ENCODE measurements at regions not wholly inside any gene's neighbourhood (a gene's known extent, or its start where the extent isn't known, plus 50 kb on each side); places are given as distances from the start of the nearest gene placed in this dataset.

- DNase-seq, result no peak
Measured at GRCh38 chr18:25467226-25467987, 115.4 kb upstream of the ZNF521 start.

- no peak for DNase-seq
Measured at GRCh38 chr18:25465152-25465732, 113.3 kb upstream of the ZNF521 start.

GRCh38 chr18:25464227-25464626, 112.3 kb upstream of the ZNF521 start:
- DNase-seq, result no peak

GRCh38 chr18:25463726-25464125, 111.8 kb upstream of the ZNF521 start:
- no peak for DNase-seq

DNA sequence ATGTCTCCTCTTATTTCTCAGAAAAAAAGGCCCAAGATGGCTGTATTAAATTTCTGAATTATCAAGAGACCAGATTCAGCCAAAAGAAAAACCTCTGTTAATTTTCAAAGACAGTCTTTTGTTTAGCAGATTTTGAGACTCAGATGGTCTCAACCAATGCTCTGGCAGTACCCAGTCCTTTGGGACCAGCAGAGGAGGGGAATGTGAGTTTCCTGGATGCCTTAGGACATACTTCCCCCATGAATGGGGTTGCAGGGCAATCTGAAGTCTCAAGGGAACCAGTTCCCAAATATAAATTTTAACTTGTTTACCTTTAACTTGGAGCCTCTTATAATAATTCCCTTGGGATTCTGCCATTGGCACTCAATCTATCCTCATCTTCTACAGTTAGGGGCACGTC, 107.8 kb upstream of the ZNF521 start:
- DNase-seq, result no peak

GRCh38 chr18:25457601-25458000, 105.6 kb upstream of the ZNF521 start:
- no peak for DNase-seq

- no peak for DNase-seq
Measured at GRCh38 chr18:25457126-25457525, 105.2 kb upstream of the ZNF521 start.

DNA sequence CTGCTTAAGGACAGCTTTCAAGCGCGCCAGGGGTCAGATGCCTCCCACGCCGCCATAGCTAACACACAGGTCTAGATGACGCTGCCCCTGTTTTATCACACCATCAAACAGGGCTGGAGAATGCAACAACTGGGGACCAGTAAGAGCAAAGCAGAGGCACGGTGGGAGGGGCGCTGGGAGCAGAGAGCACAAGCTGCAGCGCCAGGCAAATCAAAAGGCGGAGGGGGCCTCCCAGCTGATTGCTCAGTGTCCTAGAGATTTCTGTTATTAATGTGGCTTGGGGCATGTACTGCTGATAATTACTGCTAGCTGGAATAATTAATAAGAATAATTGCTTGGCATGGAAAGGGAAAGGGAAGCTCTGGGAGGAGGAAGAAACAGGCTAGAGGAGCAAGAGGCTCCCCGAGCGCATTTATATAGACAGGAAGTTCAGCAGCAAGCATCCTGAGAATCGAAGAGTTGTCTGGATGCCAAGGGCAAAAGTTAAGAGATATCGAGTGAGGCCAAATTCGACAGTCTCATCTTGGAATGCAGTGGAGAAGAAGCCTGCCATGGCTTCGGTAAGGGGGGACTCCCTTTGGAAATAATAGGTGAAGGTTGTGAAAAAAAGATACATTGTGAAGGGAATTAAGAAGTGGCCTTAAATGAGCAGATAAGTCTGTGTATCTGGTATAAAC, 104.5 kb upstream of the ZNF521 start:
- no peak for DNase-seq

DNA sequence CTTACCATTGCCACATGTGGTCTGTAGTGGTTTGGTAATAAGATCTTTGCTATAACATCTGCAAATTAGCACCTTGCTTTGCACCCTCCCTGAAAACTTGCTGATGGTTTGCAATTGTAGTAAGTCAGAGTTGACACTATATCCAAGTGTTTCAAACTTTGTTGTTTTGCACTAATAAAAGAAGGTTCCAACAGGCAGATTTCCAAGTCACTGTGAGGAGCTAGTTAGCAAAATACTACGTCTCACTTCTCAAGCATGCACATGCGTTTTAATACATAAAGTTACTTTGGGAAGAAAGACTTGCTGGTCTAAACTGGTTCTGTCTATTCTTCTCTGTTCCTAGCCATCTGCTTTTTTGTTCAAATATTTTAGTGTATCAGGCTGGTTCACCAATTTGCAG, 103.7 kb upstream of the ZNF521 start:
- DNase-seq, result no peak

- no peak for DNase-seq
Measured at GRCh38 chr18:25455159-25455558, 103.2 kb upstream of the ZNF521 start.

GRCh38 chr18:25454730-25455129, 102.8 kb upstream of the ZNF521 start:
- DNase-seq, result no peak

DNA sequence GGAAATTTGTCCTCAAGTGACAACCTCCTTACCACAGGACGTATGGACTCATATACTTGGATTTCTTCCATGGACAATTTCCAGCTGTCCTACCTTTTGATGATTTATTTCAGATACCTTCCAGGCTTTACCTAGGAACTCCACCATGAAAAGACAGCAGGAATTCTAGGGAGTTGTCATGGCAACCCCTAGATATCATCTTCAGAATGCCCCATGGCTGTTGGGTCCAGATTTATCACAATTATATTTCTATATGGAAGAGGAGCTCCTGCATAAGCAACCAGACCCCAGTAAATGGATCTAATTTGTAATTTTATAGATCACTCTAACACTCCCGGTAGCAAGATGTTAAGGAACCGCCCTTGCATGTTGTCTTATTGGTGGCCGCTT, 102.3 kb upstream of the ZNF521 start:
- no peak for DNase-seq

DNA sequence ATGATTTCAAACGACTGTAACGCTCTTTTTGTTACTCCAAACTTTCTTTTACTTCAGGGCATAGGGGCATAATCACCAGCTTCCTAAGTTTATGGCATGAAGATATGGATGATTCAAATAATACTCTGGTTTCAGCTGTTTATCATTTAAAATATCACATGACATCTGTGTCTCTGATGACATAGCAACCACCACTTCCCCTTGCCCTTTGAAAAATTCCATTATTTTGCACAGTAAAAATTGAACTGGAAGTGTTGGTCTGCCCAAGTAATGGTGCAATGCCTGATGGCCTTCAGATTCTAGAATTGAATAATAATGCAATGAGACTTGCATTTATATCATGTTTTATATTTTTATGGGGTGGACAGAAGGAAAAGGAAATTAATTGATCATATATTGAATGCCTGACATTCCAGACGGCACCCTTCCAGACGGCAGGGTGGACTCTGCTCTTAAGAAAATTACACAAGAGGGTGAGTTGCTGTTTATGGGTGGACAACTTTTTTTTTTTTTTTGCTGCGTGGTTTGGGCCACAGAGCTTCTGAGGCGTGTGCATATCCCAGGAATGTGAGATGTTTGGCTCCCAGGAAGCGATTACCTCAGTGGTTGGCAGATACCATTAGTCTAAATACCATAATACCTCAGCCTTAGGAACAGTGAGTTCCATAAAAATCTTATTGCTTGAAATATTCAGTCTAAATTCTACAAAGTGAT, 101.7 kb upstream of the ZNF521 start:
- DNase-seq, result no peak

DNA sequence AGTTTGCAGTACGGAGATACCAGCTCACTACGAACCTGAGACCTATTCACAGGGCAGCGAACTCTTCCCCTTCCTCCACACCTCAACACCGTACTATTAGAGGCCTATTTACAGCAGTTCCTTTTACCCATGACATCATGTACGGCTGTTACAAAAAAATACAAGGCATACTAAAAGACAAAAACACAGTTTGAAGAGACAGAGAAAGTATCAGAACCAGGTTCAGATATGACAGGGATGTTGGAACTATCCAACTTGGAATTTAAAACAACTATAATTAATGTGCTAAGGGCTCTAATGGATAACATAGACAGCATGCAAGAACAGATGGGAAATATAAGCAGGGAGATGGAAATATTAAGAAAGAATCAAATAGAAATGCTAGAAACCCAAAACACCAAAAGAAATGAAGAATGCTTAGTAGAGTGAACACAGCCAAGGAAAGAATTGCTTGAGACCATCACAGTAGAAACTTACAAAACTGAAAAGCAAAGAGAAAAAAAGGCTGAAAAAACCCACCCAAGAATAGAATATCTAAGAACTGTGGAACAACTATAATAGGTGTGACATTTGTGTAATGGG, 99.2 kb upstream of the ZNF521 start:
- DNase-seq, result no peak

DNA sequence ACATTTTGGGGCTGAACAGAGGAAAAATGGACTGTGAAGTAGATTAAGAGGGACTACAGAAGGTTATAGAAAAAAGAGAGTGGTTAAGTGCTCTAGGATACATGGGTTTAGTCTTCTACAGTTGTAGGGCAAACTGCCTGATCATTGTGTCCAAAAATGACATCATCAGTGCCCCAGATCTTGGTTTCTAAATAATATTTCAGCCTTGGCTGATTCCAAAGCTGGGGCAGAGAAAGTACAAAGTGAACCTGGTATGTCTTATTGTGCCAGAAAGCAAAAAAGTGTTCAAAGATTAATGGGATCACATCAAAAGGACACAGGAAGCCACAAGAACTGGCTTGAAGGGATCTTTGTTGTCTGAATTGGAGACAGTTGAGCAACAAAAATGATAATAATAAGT, 97.1 kb upstream of the ZNF521 start:
- no peak for DNase-seq

- no peak for DNase-seq
Measured at GRCh38 chr18:25446972-25447371, 95.0 kb upstream of the ZNF521 start.

GRCh38 chr18:25445430-25445829, 93.5 kb upstream of the ZNF521 start:
- DNase-seq, result no peak

GRCh38 chr18:25443776-25444175, 91.8 kb upstream of the ZNF521 start:
- no peak for DNase-seq

DNA sequence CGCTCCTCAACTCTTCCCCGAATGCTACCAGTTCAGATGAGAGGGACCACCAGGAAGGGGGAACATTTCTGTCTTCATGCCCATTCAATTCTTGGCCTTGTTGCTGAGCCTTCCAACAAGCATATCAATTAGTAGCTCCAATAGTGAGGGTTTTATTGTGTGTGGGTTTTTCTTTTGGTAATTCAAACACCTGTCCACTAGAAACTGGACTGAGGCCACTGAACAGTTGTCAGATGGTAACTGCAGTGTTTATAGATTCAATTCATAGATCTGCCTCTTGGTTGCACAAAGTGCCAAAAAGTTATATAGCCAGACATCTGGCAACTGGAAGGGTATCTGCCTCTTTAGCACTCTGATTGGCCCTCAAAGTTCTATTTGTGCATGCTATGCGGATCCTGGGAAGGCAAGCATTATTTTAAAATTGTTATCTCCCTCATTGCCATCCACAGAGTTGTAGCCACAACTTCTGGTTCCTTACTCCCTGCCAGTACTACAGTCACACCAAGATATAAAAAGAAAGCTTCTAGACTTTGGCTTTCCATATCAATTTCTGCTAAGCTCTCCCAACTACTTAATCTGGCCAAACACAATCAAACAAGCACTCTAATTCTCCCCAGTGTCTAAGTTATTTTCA, 83.3 kb upstream of the ZNF521 start:
- no peak for DNase-seq

- DNase-seq, result no peak
Measured at GRCh38 chr18:25434745-25435144, 82.8 kb upstream of the ZNF521 start.

DNA sequence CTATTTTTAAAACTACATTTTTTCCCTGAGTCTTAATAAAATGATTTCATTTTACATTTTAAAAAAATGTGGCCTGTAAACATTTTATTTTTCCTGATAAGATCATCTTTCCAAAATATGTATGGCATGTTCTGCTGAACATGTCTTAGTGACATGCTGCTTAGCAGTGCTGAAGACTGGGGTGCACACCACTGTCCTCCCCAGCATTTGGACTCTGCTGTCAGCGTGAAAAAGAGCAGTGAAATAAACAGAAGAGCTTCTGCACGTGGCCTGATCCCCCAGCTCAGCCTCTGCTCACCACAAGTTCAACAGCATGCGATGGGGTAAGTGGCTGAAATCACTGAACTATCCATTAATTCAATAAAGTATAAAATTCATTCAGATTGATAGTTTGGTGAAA, 81.6 kb upstream of the ZNF521 start:
- DNase-seq, result no peak

GRCh38 chr18:25425024-25425423, 73.1 kb upstream of the ZNF521 start:
- DNase-seq, result no peak

- no peak for DNase-seq
Measured at GRCh38 chr18:25423760-25424159, 71.8 kb upstream of the ZNF521 start.

Data from effector CD4-positive, alpha-beta T cell (primary cell).